Breast epithelium (tissue), 4 donors: ENCODE measurements at regions not wholly inside any gene's neighbourhood (a gene's known extent, or its start where the extent isn't known, plus 50 kb on each side); places are given as distances from the start of the nearest gene placed in this dataset.

ENCODE experiments used
- DNase-seq, 2 donors: peaks; one replicate each; pipeline ENCODE4 v3.0.0-alpha.2; 2019; ENCODE audit warnings: low spot score in 2 of 2
- H3K27ac ChIP-seq, 2 donors: fragments of 200-600 bp; sonication (generic) in 1 of 2; one replicate each; pipeline ENCODE4 v1.5.1; 2016 to 2019; ENCODE audit warnings: mild to moderate bottlenecking in 1 of 2
- H3K27me3 ChIP-seq, 2 donors: fragments of 200-600 bp; sonication (generic) in 1 of 2; one replicate each; pipeline versions ENCODE4 v1.5.1 to v1.6.0; 2017 to 2019; ENCODE audit warnings: control low read depth in 1 of 2, mild to moderate bottlenecking in 1 of 2
- H3K36me3 ChIP-seq: fragments of 200-600 bp; one replicate; pipeline ENCODE4 v1.5.1; 2019
- H3K4me1 ChIP-seq, 2 donors: fragments of 200-600 bp; sonication (generic); one replicate each; pipeline ENCODE4 v1.5.1; 2016 to 2019; ENCODE audit warnings: control low read depth in 1 of 2
- H3K4me3 ChIP-seq, 3 donors: fragments of 200-600 bp; sonication (generic); 1 replicate in 2 of 3; 2 replicates in 1 of 3; pipeline ENCODE4 v1.5.1; 2016 to 2019; ENCODE audit warnings: mild to moderate bottlenecking in 3 of 3, moderate library complexity in 2 of 3
- H3K9me3 ChIP-seq, 2 donors: fragments of 200-600 bp; sonication (generic) in 1 of 2; one replicate each; pipeline ENCODE4 v1.5.1; 2016 to 2019; ENCODE audit warnings: control low read depth in 1 of 2
- POLR2A ChIP-seq: fragments of 450-650 bp; IDR thresholded peaks from one replicate; pipeline ENCODE4 v1.6.1; 2016; ENCODE audit warnings: antibody characterized with exemption, mild to moderate bottlenecking, moderate library complexity
- POLR2AphosphoS5 ChIP-seq, 3 donors: sonication (generic); formaldehyde crosslinking; IDR thresholded peaks; one replicate each; pipeline ENCODE4 v1.6.1; 2017; ENCODE audit warnings: antibody characterized with exemption in 3 of 3
- intact Hi-C: fragments of 100-400 bp; cut with DNase I; formaldehyde crosslinking; loops from one replicate; pipeline ENCODE4 v1.15.1; 2023; ENCODE audit warnings: low total_unique reads
- TF ChIP-seq, protein P1 (sequence below), 3 donors: fragments of 450-650 bp; IDR thresholded peaks; one replicate each; pipeline ENCODE4 v1.5.1; 2016 to 2017; ENCODE audit warnings: antibody characterized with exemption in 3 of 3, mild to moderate bottlenecking in 3 of 3, moderate library complexity in 3 of 3

GRCh38 chr3:110966966-110967663 lies 104.5 kb upstream of the NECTIN3 start:
- no peak overlapping the region for H3K27ac ChIP-seq
- H3K4me3 ChIP-seq = no peak overlapping the region
- H3K36me3 ChIP-seq = no peaks in the 10 kb centered on the region
- DNase-seq = no peak
- peaks cover 17 to 18% of the 10 kb centered on the region in 2 donors for H3K9me3 ChIP-seq
- H3K27me3 ChIP-seq = no peaks in the 10 kb centered on the region
- TF ChIP-seq, protein P1, sequence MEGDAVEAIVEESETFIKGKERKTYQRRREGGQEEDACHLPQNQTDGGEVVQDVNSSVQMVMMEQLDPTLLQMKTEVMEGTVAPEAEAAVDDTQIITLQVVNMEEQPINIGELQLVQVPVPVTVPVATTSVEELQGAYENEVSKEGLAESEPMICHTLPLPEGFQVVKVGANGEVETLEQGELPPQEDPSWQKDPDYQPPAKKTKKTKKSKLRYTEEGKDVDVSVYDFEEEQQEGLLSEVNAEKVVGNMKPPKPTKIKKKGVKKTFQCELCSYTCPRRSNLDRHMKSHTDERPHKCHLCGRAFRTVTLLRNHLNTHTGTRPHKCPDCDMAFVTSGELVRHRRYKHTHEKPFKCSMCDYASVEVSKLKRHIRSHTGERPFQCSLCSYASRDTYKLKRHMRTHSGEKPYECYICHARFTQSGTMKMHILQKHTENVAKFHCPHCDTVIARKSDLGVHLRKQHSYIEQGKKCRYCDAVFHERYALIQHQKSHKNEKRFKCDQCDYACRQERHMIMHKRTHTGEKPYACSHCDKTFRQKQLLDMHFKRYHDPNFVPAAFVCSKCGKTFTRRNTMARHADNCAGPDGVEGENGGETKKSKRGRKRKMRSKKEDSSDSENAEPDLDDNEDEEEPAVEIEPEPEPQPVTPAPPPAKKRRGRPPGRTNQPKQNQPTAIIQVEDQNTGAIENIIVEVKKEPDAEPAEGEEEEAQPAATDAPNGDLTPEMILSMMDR (IDR thresholded peaks at IDR 0.05) = no peak
- TF ChIP-seq POLR2A (no peak), POLR2AphosphoS5 (IDR thresholded peaks at IDR 0.05) (no peak)
- H3K4me1 ChIP-seq = no peaks in the 10 kb centered on the region
- intact Hi-C loops = no loop called here

- no peak for DNase-seq
- Histone ChIP-seq H3K4me1 (no peaks in the 10 kb centered on the region), H3K9me3 (peaks cover 17 to 18% of the 10 kb centered on the region in 2 donors), H3K27me3 (no peaks in the 10 kb centered on the region), H3K36me3 (no peaks in the 10 kb centered on the region), H3K4me3 (no peak overlapping the region), H3K27ac (no peak overlapping the region)
- intact Hi-C loops = no loop called here
- TF ChIP-seq, protein P1 (IDR thresholded peaks at IDR 0.05) = no peak
- TF ChIP-seq POLR2AphosphoS5 (IDR thresholded peaks at IDR 0.05) (no peak), POLR2A (no peak)
Observed at GRCh38 chr3:110968076-110968475, 103.5 kb upstream of the NECTIN3 start.

GRCh38 chr3:110969229-110970211 lies 102.1 kb upstream of the NECTIN3 start:
- DNase-seq = no peak
- Histone ChIP-seq H3K4me3 (no peak overlapping the region), H3K9me3 (peaks cover 12 to 13% of the 10 kb centered on the region in 2 donors), H3K27ac (no peak overlapping the region), H3K27me3 (no peaks in the 10 kb centered on the region), H3K36me3 (no peaks in the 10 kb centered on the region), H3K4me1 (no peaks in the 10 kb centered on the region)
- intact Hi-C loops = no loop called here
- TF ChIP-seq POLR2A (no peak), POLR2AphosphoS5 (IDR thresholded peaks at IDR 0.05) (no peak)
- TF ChIP-seq, protein P1 (IDR thresholded peaks at IDR 0.05) = no peak

- intact Hi-C loops = no loop called here
- Histone ChIP-seq H3K27me3 (no peaks in the 10 kb centered on the region), H3K4me1 (no peaks in the 10 kb centered on the region), H3K36me3 (no peaks in the 10 kb centered on the region), H3K4me3 (no peak overlapping the region), H3K9me3 (peaks cover 9 to 10% of the 10 kb centered on the region in 2 donors), H3K27ac (no peak overlapping the region)
- TF ChIP-seq POLR2A (no peak), POLR2AphosphoS5 (IDR thresholded peaks at IDR 0.05) (no peak)
- TF ChIP-seq, protein P1 (IDR thresholded peaks at IDR 0.05) = no peak
- DNase-seq = no peak
Observed at GRCh38 chr3:110971010-110971601, 100.5 kb upstream of the NECTIN3 start.
